ENCODE measurements at regions not wholly inside any gene's neighbourhood (a gene's known extent, or its start where the extent isn't known, plus 50 kb on each side); places are given as distances from the start of the nearest gene placed in this dataset.
"Not testable (repeated sequence)": the region's sequence is repeated elsewhere in the genome, so short reads cannot be mapped to it uniquely, and the experiment has no call there.

DNA sequence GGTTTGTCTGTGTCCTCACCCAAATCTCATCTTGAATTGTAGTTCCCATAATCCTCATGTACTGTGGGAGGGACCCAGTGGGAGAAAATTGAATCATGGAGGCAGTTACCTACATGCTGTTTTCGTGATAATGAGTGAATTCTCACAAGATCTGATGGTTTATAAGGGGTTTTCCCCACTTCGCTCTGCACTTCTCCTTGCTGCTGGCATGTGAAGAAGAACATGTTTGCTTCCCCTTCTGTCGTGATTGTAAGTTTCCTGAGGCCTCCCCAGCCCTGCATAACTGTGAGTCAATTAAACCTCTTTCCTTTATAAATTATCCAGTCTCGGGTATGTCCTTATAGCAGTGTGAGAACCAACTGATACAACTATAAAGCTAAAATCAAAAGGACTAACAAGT, 60.2 kb upstream of the RPL38 start:
- TF ChIP-seq SP1 (CRISPR knock-in tag; conservative IDR thresholded peaks at IDR 0.05); ZNF281 (CRISPR knock-in tag; IDR thresholded peaks at IDR 0.05); NR3C1 (CRISPR knock-in tag; conservative IDR thresholded peaks at IDR 0.05; ENCODE audit: low read depth); IRF2 (CRISPR knock-in tag; IDR thresholded peaks at IDR 0.05; ENCODE audit: borderline replicate concordance, low read depth): not testable (repeated sequence)
